ENCODE measurements at regions not wholly inside any gene's neighbourhood (a gene's known extent, or its start where the extent isn't known, plus 50 kb on each side); places are given as distances from the start of the nearest gene placed in this dataset.
"Not testable (repeated sequence)": the region's sequence is repeated elsewhere in the genome, so short reads cannot be mapped to it uniquely, and the experiment has no call there.

DNA sequence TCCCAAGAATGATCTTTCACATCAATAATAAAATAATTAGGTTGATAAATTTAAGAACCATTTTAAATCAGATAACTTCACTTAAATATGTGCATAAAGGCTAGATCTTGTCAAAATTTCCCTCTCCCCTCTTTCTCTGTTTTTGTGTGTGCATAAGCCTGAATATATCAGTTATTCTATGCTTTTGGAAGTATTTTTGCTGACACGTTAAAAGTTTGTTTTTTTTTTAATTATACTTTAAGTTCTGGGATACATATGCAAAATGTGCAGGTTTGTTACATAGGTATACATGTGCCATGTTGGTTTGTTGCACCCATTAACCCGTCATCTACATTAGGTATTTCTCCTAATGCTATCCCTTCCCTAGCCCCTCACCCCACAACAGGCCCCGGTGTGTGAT, 391.2 kb downstream of the UTRN start:
- TF ChIP-seq POLR2A, POLR2AphosphoS5, EP300 (IDR thresholded peaks at IDR 0.05): not testable (repeated sequence)
- TF ChIP-seq, protein P1, sequence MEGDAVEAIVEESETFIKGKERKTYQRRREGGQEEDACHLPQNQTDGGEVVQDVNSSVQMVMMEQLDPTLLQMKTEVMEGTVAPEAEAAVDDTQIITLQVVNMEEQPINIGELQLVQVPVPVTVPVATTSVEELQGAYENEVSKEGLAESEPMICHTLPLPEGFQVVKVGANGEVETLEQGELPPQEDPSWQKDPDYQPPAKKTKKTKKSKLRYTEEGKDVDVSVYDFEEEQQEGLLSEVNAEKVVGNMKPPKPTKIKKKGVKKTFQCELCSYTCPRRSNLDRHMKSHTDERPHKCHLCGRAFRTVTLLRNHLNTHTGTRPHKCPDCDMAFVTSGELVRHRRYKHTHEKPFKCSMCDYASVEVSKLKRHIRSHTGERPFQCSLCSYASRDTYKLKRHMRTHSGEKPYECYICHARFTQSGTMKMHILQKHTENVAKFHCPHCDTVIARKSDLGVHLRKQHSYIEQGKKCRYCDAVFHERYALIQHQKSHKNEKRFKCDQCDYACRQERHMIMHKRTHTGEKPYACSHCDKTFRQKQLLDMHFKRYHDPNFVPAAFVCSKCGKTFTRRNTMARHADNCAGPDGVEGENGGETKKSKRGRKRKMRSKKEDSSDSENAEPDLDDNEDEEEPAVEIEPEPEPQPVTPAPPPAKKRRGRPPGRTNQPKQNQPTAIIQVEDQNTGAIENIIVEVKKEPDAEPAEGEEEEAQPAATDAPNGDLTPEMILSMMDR (IDR thresholded peaks at IDR 0.05), result not testable (repeated sequence)

Measured in upper lobe of left lung (tissue), 4 donors.